Ovary (tissue), 7 donors: ENCODE measurements at regions not wholly inside any gene's neighbourhood (a gene's known extent, or its start where the extent isn't known, plus 50 kb on each side); places are given as distances from the start of the nearest gene placed in this dataset.

Experiments used
- DNase-seq, 5 donors: peaks; one replicate each; pipeline ENCODE4 v3.0.0-alpha.2; 2019 to 2020
- H3K27ac ChIP-seq, 2 donors: fragments of 200-600 bp; one replicate each; pipeline versions ENCODE4 v1.5.1 to v1.8.0; 2019 to 2022
- H3K27me3 ChIP-seq: fragments of 200-600 bp; one replicate; pipeline ENCODE4 v1.8.0; 2022
- H3K36me3 ChIP-seq: fragments of 200-600 bp; sonication (generic); one replicate; pipeline ENCODE4 v1.5.1; 2019
- H3K4me1 ChIP-seq: one replicate; pipeline ENCODE4 v1.8.1; 2013; ENCODE audit warnings: mild to moderate bottlenecking, moderate library complexity; ENCODE audit not compliant: insufficient read depth
- H3K4me3 ChIP-seq: fragments of 200-600 bp; sonication (generic); one replicate; pipeline ENCODE4 v1.5.1; 2017
- H3K9me3 ChIP-seq, 2 donors: fragments of 200-600 bp in 1 of 2; sonication (generic) in 1 of 2; one replicate each; pipeline versions ENCODE4 v1.5.1 to v1.8.1; 2013 to 2019; ENCODE audit warnings: mild to moderate bottlenecking in 1 of 2, moderate library complexity in 1 of 2
- CTCF ChIP-seq, 3 donors: fragments of 450-650 bp in 2 of 3; fragments of 200-600 bp in 1 of 3; IDR thresholded peaks; one replicate each; pipeline versions ENCODE4 v1.5.1 to v1.8.0; 2016 to 2022; ENCODE audit warnings: antibody characterized with exemption in 3 of 3, mild to moderate bottlenecking in 1 of 3
- EP300 ChIP-seq: sonication (generic); formaldehyde crosslinking; IDR thresholded peaks from one replicate; pipeline ENCODE4 v1.6.1; 2017; ENCODE audit warnings: antibody characterized with exemption
- POLR2A ChIP-seq: fragments of 450-650 bp; IDR thresholded peaks from one replicate; pipeline ENCODE4 v1.6.1; 2017; ENCODE audit warnings: antibody characterized with exemption, mild to moderate bottlenecking, moderate library complexity
- WGBS, 3 donors: extraction: QIAGEN DNeasy Blood & Tissue Kit in 1 of 3; methylation state at CpG; one replicate each; pipeline versions ENCODE4 v1.1.5 to v1.1.7; 2013 to 2017; 5-methylcytosine and 5-hydroxymethylcytosine counted together
- intact Hi-C, 4 donors: fragments of 100-400 bp; cut with DNase I; formaldehyde crosslinking; loops; one replicate each; pipeline versions ENCODE4 v1.11.0 to v1.15.1; 2022 to 2023
- donor health status: DM: no; HTN: no; CAD: no; lungs with moderate emphysema.
- donor health status: DM: no; HTN: no; CAD: no.
- donor health status: Bipolar disorder and iron deficiency.
- donor health status: DM: no; HTN: no; CAD: no.
- donor health status: DM: yes; HTN: yes; CAD: no.

DNA sequence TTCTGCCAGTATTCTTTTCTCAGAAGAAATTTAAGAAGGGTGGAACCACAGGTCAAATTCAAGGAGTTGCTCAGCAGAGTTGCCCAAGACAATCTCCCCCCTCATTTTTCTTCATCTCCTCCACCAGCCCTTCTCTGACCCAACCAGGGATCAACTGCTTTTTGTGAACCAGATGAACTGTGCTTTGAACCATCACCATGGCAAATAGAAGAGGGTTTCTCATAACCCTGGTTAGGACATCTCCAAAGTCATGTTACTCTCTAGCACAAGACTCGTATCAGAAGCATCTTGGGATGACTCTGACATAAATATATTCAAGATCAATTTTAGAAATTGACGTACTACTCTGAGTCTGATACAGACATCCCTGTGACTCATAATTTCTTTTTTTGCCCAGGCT, 130.7 kb downstream of the ALDH8A1 start:
- Histone ChIP-seq H3K4me1 (peaks cover 6% of the 10 kb centered on the region), H3K4me3 (no peak overlapping the region), H3K27me3 (no peaks in the 10 kb centered on the region), H3K27ac (no peak overlapping the region), H3K9me3 (no peaks in the 10 kb centered on the region), H3K36me3 (no peaks in the 10 kb centered on the region)
- intact Hi-C loops, result no loop called here
- 90 to 97% (median 93%) methylated on average over 2 of the region's 2 CpGs for WGBS, 3 donors
- DNase-seq, result no peak
- no peak for TF ChIP-seq CTCF (IDR thresholded peaks at IDR 0.05)
- no peak for TF ChIP-seq POLR2A
- no peak for TF ChIP-seq EP300

- Histone ChIP-seq H3K4me3 (no peak overlapping the region), H3K4me1 (peaks cover 4% of the 10 kb centered on the region), H3K27me3 (no peaks in the 10 kb centered on the region), H3K9me3 (no peaks in the 10 kb centered on the region), H3K27ac (no peak overlapping the region), H3K36me3 (no peaks in the 10 kb centered on the region)
- WGBS, 3 donors, result 94 to 97% (median 96%) methylated on average over 10 of the region's 10 CpGs
- intact Hi-C loops, result no loop called here
- DNase-seq, result no peak
- TF ChIP-seq POLR2A (no peak), CTCF (IDR thresholded peaks at IDR 0.05) (no peak), EP300 (no peak)
Measured at GRCh38 chr6:134817448-134817847, 132.5 kb downstream of the ALDH8A1 start.

DNA sequence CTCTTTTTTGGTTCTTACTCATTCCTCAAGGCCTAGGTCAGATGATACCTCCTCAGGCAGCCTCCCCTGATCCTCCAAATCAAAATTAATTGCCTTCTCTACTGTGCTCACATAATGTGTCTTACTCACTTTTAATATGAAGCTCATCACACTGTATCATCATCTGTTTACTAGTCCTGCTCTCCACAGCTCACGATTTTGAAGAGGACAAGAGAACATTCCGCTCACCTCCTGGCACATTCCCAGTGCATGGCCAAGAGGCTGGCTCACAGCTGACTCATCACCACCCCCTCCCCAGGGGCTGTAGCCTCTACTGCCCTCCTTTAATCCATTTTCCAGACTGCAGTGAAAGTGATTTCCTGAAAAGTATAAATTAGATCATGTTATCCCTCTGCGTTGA, 133.1 kb downstream of the ALDH8A1 start:
- DNase-seq, result no peak
- no peak for TF ChIP-seq EP300
- TF ChIP-seq POLR2A, result no peak
- TF ChIP-seq CTCF (IDR thresholded peaks at IDR 0.05), result no peak
- intact Hi-C loops, result no loop called here
- Histone ChIP-seq H3K27ac (no peak overlapping the region), H3K4me1 (peaks cover under 1% of the 10 kb centered on the region), H3K9me3 (no peaks in the 10 kb centered on the region), H3K36me3 (no peaks in the 10 kb centered on the region), H3K27me3 (no peaks in the 10 kb centered on the region), H3K4me3 (no peak overlapping the region)
- WGBS, 3 donors, result 73 to 84% (median 74%) methylated on average over 3 of the region's 3 CpGs

GRCh38 chr6:134816300-134816699, 133.6 kb downstream of the ALDH8A1 start:
- no peak for DNase-seq
- WGBS, 3 donors, result 38 to 84% (median 63%) methylated on average over 1 of the region's 1 CpG
- Histone ChIP-seq H3K4me3 (no peak overlapping the region), H3K27ac (no peak overlapping the region), H3K27me3 (no peaks in the 10 kb centered on the region), H3K4me1 (no peaks in the 10 kb centered on the region), H3K36me3 (no peaks in the 10 kb centered on the region), H3K9me3 (no peaks in the 10 kb centered on the region)
- TF ChIP-seq POLR2A, result no peak
- TF ChIP-seq EP300, result no peak
- no peak for TF ChIP-seq CTCF (IDR thresholded peaks at IDR 0.05)
- intact Hi-C loops, result no loop called here
